HEK293 (cell line): ENCODE measurements at regions not wholly inside any gene's neighbourhood (a gene's known extent, or its start where the extent isn't known, plus 50 kb on each side); places are given as distances from the start of the nearest gene placed in this dataset.

Experiments
- FEZF1 ChIP-seq: fragments of 450-650 bp; formaldehyde crosslinking; IDR thresholded peaks from 2 replicates; pipeline ENCODE4 v1.5.1; 2016; ENCODE audit warnings: missing biosample characterization, missing genetic modification characterization
- KLF1 ChIP-seq: fragments of 450-650 bp; formaldehyde crosslinking; IDR thresholded peaks from 2 replicates; pipeline ENCODE4 v1.5.1; 2016; ENCODE audit warnings: missing biosample characterization, missing genetic modification characterization
- MYNN ChIP-seq: fragments of 450-650 bp; formaldehyde crosslinking; IDR thresholded peaks from 2 replicates; pipeline ENCODE4 v1.5.1; 2016; ENCODE audit warnings: missing biosample characterization, missing genetic modification characterization, borderline replicate concordance
- OSR2 ChIP-seq: fragments of 450-650 bp; formaldehyde crosslinking; IDR thresholded peaks from 2 replicates; pipeline ENCODE4 v1.5.1; 2016; ENCODE audit warnings: missing biosample characterization, missing genetic modification characterization
- RBAK ChIP-seq: fragments of 450-650 bp; formaldehyde crosslinking; IDR thresholded peaks from 2 replicates; pipeline ENCODE4 v1.5.1; 2016; ENCODE audit warnings: missing biosample characterization, missing genetic modification characterization
- YY1 ChIP-seq: fragments of 450-650 bp; formaldehyde crosslinking; IDR thresholded peaks from 2 replicates; pipeline ENCODE4 v1.5.1; 2018; ENCODE audit warnings: missing biosample characterization, missing genetic modification characterization
- ZBTB7A ChIP-seq: fragments of 450-650 bp; formaldehyde crosslinking; IDR thresholded peaks from 2 replicates; pipeline ENCODE4 v1.5.1; 2016; ENCODE audit warnings: low read depth, missing biosample characterization, missing genetic modification characterization
- ZBTB8A ChIP-seq: fragments of 450-650 bp; formaldehyde crosslinking; IDR thresholded peaks from 2 replicates; pipeline ENCODE4 v1.5.1; 2016; ENCODE audit warnings: missing biosample characterization, missing genetic modification characterization
- ZFP69B ChIP-seq: fragments of 450-650 bp; formaldehyde crosslinking; IDR thresholded peaks from 2 replicates; pipeline ENCODE4 v1.5.1; 2016; ENCODE audit warnings: missing biosample characterization, missing genetic modification characterization
- ZNF366 ChIP-seq: fragments of 450-650 bp; formaldehyde crosslinking; conservative IDR thresholded peaks from 2 replicates; pipeline ENCODE4 v1.5.1; 2016; ENCODE audit warnings: missing biosample characterization, missing genetic modification characterization
- ZNF514 ChIP-seq: fragments of 450-650 bp; formaldehyde crosslinking; IDR thresholded peaks from 2 replicates; pipeline ENCODE4 v1.5.1; 2016; ENCODE audit warnings: missing biosample characterization, missing genetic modification characterization
- ZNF621 ChIP-seq: fragments of 450-650 bp; formaldehyde crosslinking; IDR thresholded peaks from 2 replicates; pipeline ENCODE4 v1.5.1; 2017; ENCODE audit warnings: missing biosample characterization, missing genetic modification characterization
- ZNF629 ChIP-seq: fragments of 450-650 bp; formaldehyde crosslinking; IDR thresholded peaks from 2 replicates; pipeline ENCODE4 v1.5.1; 2017; ENCODE audit warnings: missing biosample characterization, missing genetic modification characterization
- TF ChIP-seq, protein P1 (sequence below): fragments of 450-650 bp; formaldehyde crosslinking; IDR thresholded peaks from 2 replicates; pipeline ENCODE4 v1.5.1; 2016; ENCODE audit warnings: missing biosample characterization, missing genetic modification characterization

GRCh38 chr7:156504687-156505545, 135.7 kb upstream of the RNF32 start:
- TF ChIP-seq, protein P1, sequence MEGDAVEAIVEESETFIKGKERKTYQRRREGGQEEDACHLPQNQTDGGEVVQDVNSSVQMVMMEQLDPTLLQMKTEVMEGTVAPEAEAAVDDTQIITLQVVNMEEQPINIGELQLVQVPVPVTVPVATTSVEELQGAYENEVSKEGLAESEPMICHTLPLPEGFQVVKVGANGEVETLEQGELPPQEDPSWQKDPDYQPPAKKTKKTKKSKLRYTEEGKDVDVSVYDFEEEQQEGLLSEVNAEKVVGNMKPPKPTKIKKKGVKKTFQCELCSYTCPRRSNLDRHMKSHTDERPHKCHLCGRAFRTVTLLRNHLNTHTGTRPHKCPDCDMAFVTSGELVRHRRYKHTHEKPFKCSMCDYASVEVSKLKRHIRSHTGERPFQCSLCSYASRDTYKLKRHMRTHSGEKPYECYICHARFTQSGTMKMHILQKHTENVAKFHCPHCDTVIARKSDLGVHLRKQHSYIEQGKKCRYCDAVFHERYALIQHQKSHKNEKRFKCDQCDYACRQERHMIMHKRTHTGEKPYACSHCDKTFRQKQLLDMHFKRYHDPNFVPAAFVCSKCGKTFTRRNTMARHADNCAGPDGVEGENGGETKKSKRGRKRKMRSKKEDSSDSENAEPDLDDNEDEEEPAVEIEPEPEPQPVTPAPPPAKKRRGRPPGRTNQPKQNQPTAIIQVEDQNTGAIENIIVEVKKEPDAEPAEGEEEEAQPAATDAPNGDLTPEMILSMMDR (tag by site-specific recombination), result no peak
- TF ChIP-seq ZBTB7A (tag by site-specific recombination), result no peak
- no peak for TF ChIP-seq RBAK (tag by site-specific recombination)
- no peak for TF ChIP-seq ZFP69B (tag by site-specific recombination)
- no peak for TF ChIP-seq MYNN (tag by site-specific recombination)
- TF ChIP-seq YY1 (tag by site-specific recombination), result no peak
- TF ChIP-seq ZNF621 (tag by site-specific recombination), result no peak
- TF ChIP-seq ZBTB8A (tag by site-specific recombination), result no peak
- no peak for TF ChIP-seq ZNF629 (tag by site-specific recombination)
- no peak for TF ChIP-seq FEZF1 (tag by site-specific recombination)
- TF ChIP-seq ZNF366 (tag by site-specific recombination), result no peak
- no peak for TF ChIP-seq ZNF514 (tag by site-specific recombination)
- no peak for TF ChIP-seq OSR2 (tag by site-specific recombination)
- no peak for TF ChIP-seq KLF1 (tag by site-specific recombination)
